IMR-90 (cell line): ENCODE measurements at regions not wholly inside any gene's neighbourhood (a gene's known extent, or its start where the extent isn't known, plus 50 kb on each side); places are given as distances from the start of the nearest gene placed in this dataset.
"Not testable (repeated sequence)": the region's sequence is repeated elsewhere in the genome, so short reads cannot be mapped to it uniquely, and the experiment has no call there.

Experiments used
- ATAC-seq: fragments of 200-7000 bp; cut with Tn5 transposase; 2 replicates; pipeline ENCODE4 v1.9.1; 2020; ENCODE audit warnings: low read depth, mild to moderate bottlenecking, moderate library complexity
- BruUV-seq: library from RNA; stranded (reverse); fragments of 400-500 nt; replicated peaks from 2 replicates; lab custom pipeline; 2021; lab: Mats Ljungman, UMichigan
- CTCF ChIA-PET: fragments of 300-600 bp; formaldehyde crosslinking; extraction: SDS; loops from one replicate; lab custom pipeline; 2021; ENCODE audit warnings: antibody characterized with exemption; lab: Yijun Ruan, JAX
- POLR2A ChIA-PET: fragments of 300-600 bp; sonication (Branson Sonifier 250); formaldehyde crosslinking; loops from one replicate; lab custom pipeline; 2022; ENCODE audit warnings: antibody characterized with exemption; ENCODE audit not compliant: unreplicated experiment; lab: Charles Lee
- DNase-seq: peaks from one replicate; pipeline ENCODE4 v3.0.0; 2013
- H2AFZ ChIP-seq: replicated peaks from 2 replicates; pipeline ENCODE3; 2013; ENCODE audit warnings: low read length, mild to moderate bottlenecking; ENCODE audit not compliant: poor library complexity
- H2AK5ac ChIP-seq: 2 replicates; pipeline ENCODE4 v1.6.1; 2013; ENCODE audit warnings: low read depth, low read length, inconsistent platforms
- H2AK9ac ChIP-seq: replicated peaks from 2 replicates; pipeline ENCODE3; 2013; ENCODE audit warnings: mild to moderate bottlenecking, low read depth, low read length, moderate library complexity; ENCODE audit not compliant: poor library complexity
- H2BK120ac ChIP-seq: 2 replicates; pipeline ENCODE4 v1.6.1; 2013; ENCODE audit warnings: low read depth, low read length, inconsistent platforms
- H2BK15ac ChIP-seq: 3 replicates; pipeline ENCODE4 v1.6.1; 2013; ENCODE audit warnings: low read depth, low read length, inconsistent platforms
- H2BK20ac ChIP-seq: 2 replicates; pipeline ENCODE4 v1.6.1; 2013; ENCODE audit warnings: low read depth, mild to moderate bottlenecking, inconsistent platforms, low read length, moderate library complexity
- H2BK5ac ChIP-seq: 2 replicates; pipeline ENCODE4 v1.6.1; 2013; ENCODE audit warnings: mild to moderate bottlenecking, low read depth, low read length, inconsistent platforms; ENCODE audit not compliant: poor library complexity, severe bottlenecking
- H3K14ac ChIP-seq: replicated peaks from 2 replicates; pipeline ENCODE4 v1.6.1; 2013; ENCODE audit warnings: low read depth, low read length, inconsistent platforms
- H3K18ac ChIP-seq: 2 replicates; pipeline ENCODE4 v1.6.1; 2013; ENCODE audit warnings: low read depth, low read length, control low read depth
- H3K23ac ChIP-seq: 2 replicates; pipeline ENCODE4 v1.6.1; 2013; ENCODE audit warnings: low read depth, low read length, inconsistent platforms
- H3K27ac ChIP-seq: 2 replicates; pipeline ENCODE4 v1.5.1; 2013; ENCODE audit warnings: mild to moderate bottlenecking, control low read depth, low read length; ENCODE audit not compliant: insufficient read depth
- H3K27me3 ChIP-seq: 2 replicates; pipeline ENCODE4 v1.6.1; 2013; ENCODE audit warnings: low read length; ENCODE audit not compliant: control insufficient read depth, insufficient read depth
- H3K36me3 ChIP-seq: 2 replicates; pipeline ENCODE4 v1.6.1; 2013; ENCODE audit warnings: low read length, mixed read lengths; ENCODE audit not compliant: control insufficient read depth, insufficient read depth
- H3K4ac ChIP-seq: 2 replicates; pipeline ENCODE4 v1.6.1; 2013; ENCODE audit warnings: low read depth, low read length, inconsistent platforms
- H3K4me1 ChIP-seq: 2 replicates; pipeline ENCODE4 v1.6.1; 2013; ENCODE audit warnings: low read length, mixed read lengths; ENCODE audit not compliant: control insufficient read depth, insufficient read depth
- H3K4me2 ChIP-seq: 2 replicates; pipeline ENCODE4 v1.6.1; 2013; ENCODE audit warnings: low read depth, mild to moderate bottlenecking, control low read depth, low read length, moderate library complexity
- H3K4me3 ChIP-seq: 2 replicates; pipeline ENCODE4 v1.5.1; 2013; ENCODE audit warnings: low read depth, mild to moderate bottlenecking, control low read depth, low read length, moderate library complexity; ENCODE audit not compliant: insufficient read depth
- H3K56ac ChIP-seq: 2 replicates; pipeline ENCODE4 v1.6.1; 2013; ENCODE audit warnings: low read length, inconsistent platforms; ENCODE audit not compliant: insufficient read depth; ENCODE audit errors: extremely low read depth
- H3K79me1 ChIP-seq, 2 experiments: 2 replicates each; pipeline ENCODE4 v1.6.1; 2013; ENCODE audit warnings: low read length in 2 of 2, inconsistent platforms in 1 of 2, low read depth in 1 of 2
- H3K9ac ChIP-seq: 2 replicates; pipeline ENCODE4 v1.6.1; 2013; ENCODE audit warnings: low read depth, low read length, control low read depth
- H3K9me1 ChIP-seq: 2 replicates; pipeline ENCODE4 v1.6.1; 2013; ENCODE audit warnings: low read length, inconsistent platforms; ENCODE audit not compliant: insufficient read depth
- H3K9me3 ChIP-seq: 2 replicates; pipeline ENCODE4 v1.6.1; 2013; ENCODE audit warnings: low read length; ENCODE audit not compliant: control insufficient read depth, insufficient read depth
- H4K20me1 ChIP-seq: 2 replicates; pipeline ENCODE4 v1.6.1; 2013; ENCODE audit warnings: low read length, inconsistent platforms; ENCODE audit not compliant: insufficient read depth
- H4K5ac ChIP-seq: 2 replicates; pipeline ENCODE4 v1.6.1; 2013; ENCODE audit warnings: mild to moderate bottlenecking, low read depth, low read length, control low read depth
- H4K8ac ChIP-seq, 2 experiments: 2 replicates each; pipeline ENCODE4 v1.6.1; 2013; ENCODE audit warnings: low read depth in 2 of 2, low read length in 2 of 2, control low read depth in 1 of 2, inconsistent platforms in 1 of 2
- H4K91ac ChIP-seq: 2 replicates; pipeline ENCODE4 v1.6.1; 2013; ENCODE audit warnings: low read depth, low read length, inconsistent platforms; ENCODE audit not compliant: insufficient read depth
- CEBPB ChIP-seq: IDR thresholded peaks from 2 replicates; pipeline ENCODE4 v1.6.1; 2012; ENCODE audit warnings: low read depth, low read length, improper control_type of control experiment
- MAZ ChIP-seq: IDR thresholded peaks from 2 replicates; pipeline ENCODE4 v1.6.1; 2012; ENCODE audit warnings: low read depth, mild to moderate bottlenecking, low read length, improper control_type of control experiment, moderate library complexity, borderline replicate concordance
- MXI1 ChIP-seq: IDR thresholded peaks from 2 replicates; pipeline ENCODE4 v1.6.1; 2012; ENCODE audit warnings: low read depth, mild to moderate bottlenecking, low read length, moderate library complexity, borderline replicate concordance
- SMC3 ChIP-seq: fragments of 150-350 bp; IDR thresholded peaks from 2 replicates; pipeline ENCODE4 v1.6.1; 2016; ENCODE audit warnings: low read depth, mild to moderate bottlenecking, antibody characterized with exemption, low read length, moderate library complexity
- WGBS, 2 experiments: methylation state at CpG; one replicate each; pipeline versions ENCODE4 v1.1.5 to v1.1.7; 2013; ENCODE audit warnings: missing lambda C conversion rate in 2 of 2; ENCODE audit not compliant: insufficient read length in 1 of 2; ENCODE audit errors: extremely low coverage in 2 of 2; 5-methylcytosine and 5-hydroxymethylcytosine counted together
- dilution Hi-C: fragments of 300-500 bp; cut with HindIII; formaldehyde crosslinking; loops from one replicate; pipeline ENCODE4 v1.14.3; 2018; ENCODE audit warnings: low sequenced_read_pairs; ENCODE audit not compliant: unreplicated experiment
- in situ Hi-C: fragments of 300-500 bp; cut with MboI; formaldehyde crosslinking; loops from 3 replicates; pipeline ENCODE4 v1.14.3; 2019; ENCODE audit warnings: low sequenced_read_pairs, inconsistent platforms, mixed read lengths
- intact Hi-C: fragments of 100-400 bp; cut with micrococcal nuclease; formaldehyde crosslinking; loops from 2 replicates; pipeline ENCODE4 v1.10.0; 2022

DNA sequence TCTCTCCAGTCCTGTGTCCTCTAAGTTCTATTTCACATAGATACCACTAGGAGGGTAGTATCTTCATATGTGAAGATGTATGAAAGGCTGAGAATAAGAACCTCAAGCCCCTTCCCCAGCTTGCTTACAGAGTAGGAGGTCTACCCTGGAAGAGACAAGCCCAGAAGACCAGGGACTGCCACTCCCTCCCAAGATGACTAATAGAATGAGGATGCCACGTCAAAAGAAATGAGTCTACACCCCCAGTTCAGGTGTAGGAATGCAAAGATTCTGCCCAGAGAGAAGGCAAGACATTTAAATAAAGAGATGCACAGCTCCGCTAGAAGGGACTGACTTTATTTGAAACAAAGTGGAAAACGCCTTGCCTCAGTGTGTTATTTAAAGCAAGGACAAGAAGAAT lies 1006.0 kb upstream of the USP15 start:
- DNase-seq (no peak), ATAC-seq (no peak)
- no CpG with 5 or more reads among the region's 3 CpGs for WGBS, 2 experiments
- Histone ChIP-seq H3K18ac (no peak overlapping the region), H2BK20ac (no peak overlapping the region), H2BK120ac (no peak overlapping the region), H3K9ac (no peak overlapping the region), H4K20me1 (no peaks in the 10 kb centered on the region), H3K4me3 (no peak overlapping the region), H4K5ac (no peak overlapping the region), H3K9me3 (peaks cover 16% of the 10 kb centered on the region), H3K27me3 (no peaks in the 10 kb centered on the region), H3K14ac (no peak overlapping the region), H3K4me1 (no peaks in the 10 kb centered on the region), H3K4ac (no peak overlapping the region), H2BK5ac (no peak overlapping the region), H3K9me1 (no peaks in the 10 kb centered on the region), H2AK9ac (no peak overlapping the region), H4K91ac (no peak overlapping the region), H3K79me1 (no peaks in the 10 kb centered on the region), H2BK15ac (no peak overlapping the region), H3K4me2 (no peak overlapping the region), H3K56ac (no peak overlapping the region), H3K27ac (no peak overlapping the region), H4K8ac (no peak overlapping the region), H2AK5ac (no peak overlapping the region), H3K36me3 (no peaks in the 10 kb centered on the region), H2AFZ (no peak overlapping the region), H3K23ac (no peak overlapping the region)
- ChIA-PET POLR2A (no interaction called here), CTCF (no interaction called here)
- BruUV-seq: no TSS peak
- in situ Hi-C loops: no loop called here
- dilution Hi-C loops: no loop called here
- intact Hi-C loops: no loop called here
- no peak for TF ChIP-seq CEBPB
- TF ChIP-seq SMC3: no peak
- TF ChIP-seq MXI1: no peak
- TF ChIP-seq MAZ: no peak

DNA sequence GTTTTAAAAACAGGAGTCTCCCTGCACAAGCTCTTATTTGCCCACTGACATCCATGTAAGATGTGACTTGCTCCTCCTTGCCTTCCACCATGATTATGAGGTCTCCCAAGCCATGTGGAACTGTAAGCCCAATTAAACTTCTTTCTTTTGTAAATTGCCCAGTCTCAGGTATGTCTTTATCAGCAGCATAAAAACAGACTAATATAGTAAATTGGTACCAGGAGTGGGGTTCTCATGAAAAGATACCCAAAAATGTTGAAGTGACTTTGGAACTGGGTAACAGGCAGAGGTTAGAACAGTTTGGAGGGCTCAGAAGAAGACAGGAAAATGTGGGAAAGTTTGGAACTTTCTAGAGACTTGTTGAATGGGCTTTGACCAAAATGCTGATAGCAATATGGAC lies 995.9 kb upstream of the USP15 start:
- H4K8ac ChIP-seq, H3K4me2 ChIP-seq, H3K14ac ChIP-seq, H3K27ac ChIP-seq, H3K36me3 ChIP-seq, H2BK120ac ChIP-seq, DNase-seq, H3K9me1 ChIP-seq, H3K18ac ChIP-seq, dilution Hi-C loops, H2AK9ac ChIP-seq, H2BK20ac ChIP-seq, H2BK15ac ChIP-seq, H3K56ac ChIP-seq, H3K4ac ChIP-seq, ATAC-seq, H3K4me3 ChIP-seq, H3K27me3 ChIP-seq, H2AFZ ChIP-seq, H2BK5ac ChIP-seq, CTCF ChIA-PET, in situ Hi-C loops, BruUV-seq, H3K23ac ChIP-seq, intact Hi-C loops, H3K79me1 ChIP-seq, H2AK5ac ChIP-seq, H3K9ac ChIP-seq, H4K5ac ChIP-seq, H3K9me3 ChIP-seq, H3K4me1 ChIP-seq, H4K20me1 ChIP-seq, POLR2A ChIA-PET, H4K91ac ChIP-seq: not testable (repeated sequence)
